Endothelial cell of umbilical vein (primary cell): ENCODE measurements at regions not wholly inside any gene's neighbourhood (a gene's known extent, or its start where the extent isn't known, plus 50 kb on each side); places are given as distances from the start of the nearest gene placed in this dataset.

ENCODE experiments used
- BruUV-seq: library from RNA; stranded (reverse); fragments of 400-500 nt; replicated peaks from 2 replicates; lab custom pipeline; 2021; lab: Mats Ljungman, UMichigan
- CTCF ChIA-PET: fragments of 300-600, 350-600 bp; sonication (Branson Sonifier 250); formaldehyde crosslinking; loops from one replicate; lab custom pipeline; 2021; ENCODE audit warnings: antibody characterized with exemption, inconsistent platforms; lab: Charles Lee
- POLR2A ChIA-PET: fragments of 300-600, 350-600 bp; sonication (Branson Sonifier 250); formaldehyde crosslinking; loops from one replicate; lab custom pipeline; 2021; ENCODE audit warnings: antibody characterized with exemption, inconsistent platforms; lab: Charles Lee
- DNase-seq: peaks from one replicate; pipeline ENCODE4 v3.0.0-alpha.2; 2011; ENCODE audit warnings: low read depth, low spot score
- FAIRE-seq: peaks from 2 replicates; lab custom pipeline; 2011; peaks lifted over from hg19 to GRCh38; lab: Jason Lieb, UNC
- H2AFZ ChIP-seq: 2 replicates; pipeline ENCODE4 v1.6.0; 2012; ENCODE audit warnings: low read depth, low read length, control low read depth, inconsistent platforms
- H3K27ac ChIP-seq: 2 replicates; pipeline ENCODE4 v1.5.1; 2011; ENCODE audit warnings: low read depth, mild to moderate bottlenecking, control low read depth, low read length, moderate library complexity; ENCODE audit not compliant: insufficient read depth
- H3K27me3 ChIP-seq, 2 experiments: 2 replicates each; pipeline versions ENCODE4 v1.6.0 to v1.6.1; 2011; ENCODE audit warnings: low read length in 2 of 2, mixed read lengths in 1 of 2; ENCODE audit not compliant: control insufficient read depth in 2 of 2, insufficient read depth in 2 of 2
- H3K36me3 ChIP-seq, 2 experiments: 2 replicates in 1 of 2; 3 replicates in 1 of 2; pipeline ENCODE4 v1.5.1; 2011; ENCODE audit warnings: low read length in 2 of 2, mild to moderate bottlenecking in 1 of 2, moderate library complexity in 1 of 2; ENCODE audit not compliant: control insufficient read depth in 2 of 2, insufficient read depth in 2 of 2; ENCODE audit errors: extremely low read depth in 1 of 2
- H3K4me1 ChIP-seq: 3 replicates; pipeline ENCODE4 v1.5.1; 2011; ENCODE audit warnings: mild to moderate bottlenecking, low read length; ENCODE audit not compliant: control insufficient read depth, insufficient read depth; ENCODE audit errors: extremely low read depth
- H3K4me2 ChIP-seq: 2 replicates; pipeline ENCODE4 v1.6.1; 2011; ENCODE audit warnings: low read length, control low read depth, mixed read lengths; ENCODE audit not compliant: insufficient read depth
- H3K4me3 ChIP-seq, 3 experiments: fragments of 200-600 bp in 1 of 3; sonication (generic), shearing (Covaris generic) in 1 of 3; replicated peaks in 1 of 3; 2 replicates each; pipeline ENCODE4 v1.5.1; 2011 to 2016; ENCODE audit warnings: control low read depth in 3 of 3, low read length in 3 of 3, mild to moderate bottlenecking in 2 of 3, inconsistent platforms in 1 of 3, low read depth in 1 of 3, moderate library complexity in 1 of 3; ENCODE audit not compliant: insufficient read depth in 1 of 3
- H3K79me2 ChIP-seq: 2 replicates; pipeline ENCODE4 v1.6.0; 2012; ENCODE audit warnings: low read length, inconsistent platforms; ENCODE audit not compliant: control insufficient read depth, insufficient read depth
- H3K9ac ChIP-seq: replicated peaks from 2 replicates; pipeline ENCODE3; 2011; ENCODE audit warnings: low read length, control low read depth; ENCODE audit not compliant: insufficient read depth; ENCODE audit errors: extremely low read depth
- H3K9me1 ChIP-seq: replicated peaks from 3 replicates; pipeline ENCODE4 v1.6.0; 2011; ENCODE audit warnings: mild to moderate bottlenecking, low read length; ENCODE audit not compliant: control insufficient read depth, insufficient read depth; ENCODE audit errors: extremely low read depth
- H3K9me3 ChIP-seq: replicated peaks from 2 replicates; pipeline ENCODE4 v1.5.1; 2012; ENCODE audit warnings: low read length, inconsistent platforms; ENCODE audit not compliant: control insufficient read depth, insufficient read depth
- H4K20me1 ChIP-seq: replicated peaks from 2 replicates; pipeline ENCODE3; 2011; ENCODE audit warnings: mild to moderate bottlenecking, low read length; ENCODE audit not compliant: control insufficient read depth, insufficient read depth; ENCODE audit errors: extremely low read depth
- EZH2 ChIP-seq: IDR thresholded peaks from 2 replicates; pipeline ENCODE4 v1.6.1; 2012; ENCODE audit warnings: borderline replicate concordance, low read depth, mild to moderate bottlenecking, moderate library complexity, low read length, inconsistent platforms; ENCODE audit not compliant: severe bottlenecking
- FOS ChIP-seq: IDR thresholded peaks from 2 replicates; pipeline ENCODE4 v1.6.1; 2011; ENCODE audit warnings: mild to moderate bottlenecking, low read length, moderate library complexity, borderline replicate concordance; ENCODE audit not compliant: insufficient read depth
- GATA2 ChIP-seq: IDR thresholded peaks from 2 replicates; pipeline ENCODE4 v1.7.0; 2011; ENCODE audit warnings: low read depth, mild to moderate bottlenecking, moderate library complexity, mixed read lengths, low read length; ENCODE audit not compliant: insufficient read length, insufficient read depth
- JUN ChIP-seq: IDR thresholded peaks from 2 replicates; pipeline ENCODE4 v1.6.1; 2011; ENCODE audit warnings: borderline replicate concordance, low read depth; ENCODE audit not compliant: insufficient read length, insufficient read depth
- MYC ChIP-seq: IDR thresholded peaks from one replicate; pipeline ENCODE4 v1.6.1; 2011; ENCODE audit warnings: mild to moderate bottlenecking, low read depth, low read length
- POLR2A ChIP-seq: IDR thresholded peaks from 2 replicates; pipeline ENCODE4 v1.6.1; 2012; ENCODE audit warnings: low read depth, mild to moderate bottlenecking, control low read depth, low read length
- POLR2AphosphoS5 ChIP-seq: IDR thresholded peaks from 2 replicates; pipeline ENCODE4 v1.6.1; 2012; ENCODE audit warnings: low read depth, mild to moderate bottlenecking, control low read depth, low read length, moderate library complexity; ENCODE audit not compliant: insufficient read depth
- dilution Hi-C: fragments of 300-500 bp; cut with MboI; formaldehyde crosslinking; loops from one replicate; pipeline ENCODE4 v1.15.0; 2019; ENCODE audit warnings: low sequenced_read_pairs; ENCODE audit not compliant: extremely low pct_ligation_motif_present
- intact Hi-C: fragments of 100-400 bp; cut with micrococcal nuclease; formaldehyde crosslinking; loops from one replicate; pipeline ENCODE4 v1.10.0; 2022
- TF ChIP-seq, protein P1 (sequence below), 2 donors: IDR thresholded peaks; 1 replicate in 1 of 2; 2 replicates in 1 of 2; pipeline ENCODE4 v1.5.1; 2011; ENCODE audit warnings: low read length in 2 of 2, mild to moderate bottlenecking in 2 of 2, moderate library complexity in 2 of 2, control low read depth in 1 of 2, inconsistent platforms in 1 of 2, low read depth in 1 of 2; ENCODE audit not compliant: insufficient read depth in 1 of 2; ENCODE audit errors: extremely low read depth in 1 of 2
- TF ChIP-seq, protein P2 (sequence below): IDR thresholded peaks from 2 replicates; pipeline ENCODE4 v1.6.1; 2011; ENCODE audit not compliant: insufficient read depth, insufficient read length

DNA sequence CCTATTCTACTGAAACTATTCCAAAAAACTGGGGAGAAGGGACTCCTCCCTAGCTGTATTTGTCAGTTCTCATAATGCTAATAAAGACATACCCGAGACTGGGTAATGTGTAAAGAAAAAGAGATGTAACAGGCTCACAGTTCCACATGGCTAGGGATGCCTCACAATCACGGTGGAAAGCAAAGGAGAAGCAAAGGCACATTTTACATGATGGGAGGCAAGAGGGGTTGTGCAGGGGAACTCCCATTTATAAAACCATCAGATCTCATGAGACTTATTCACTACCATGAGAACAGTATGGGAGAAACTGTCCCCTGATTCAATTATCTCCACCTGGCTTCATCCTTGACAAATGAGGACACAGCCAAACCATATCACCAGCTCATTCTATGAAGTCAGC, 111.2 kb upstream of the RIPOR2 start:
- H3K4me3 ChIP-seq: no peak overlapping the region
- CTCF ChIA-PET: interaction anchor here (1.5 kb wide), 1 partner anchor 39 kb away, joined by 3 read pairs; no protein-coding TSS in a partner anchor
- H3K79me2 ChIP-seq: no peaks in the 10 kb centered on the region
- no peak overlapping the region for H3K4me2 ChIP-seq
- H3K9me3 ChIP-seq: no peaks in the 10 kb centered on the region
- H3K9me1 ChIP-seq: no peaks in the 10 kb centered on the region
- no TSS peak for BruUV-seq
- POLR2A ChIA-PET: no interaction called here
- TF ChIP-seq FOS: no peak
- TF ChIP-seq, protein P1, sequence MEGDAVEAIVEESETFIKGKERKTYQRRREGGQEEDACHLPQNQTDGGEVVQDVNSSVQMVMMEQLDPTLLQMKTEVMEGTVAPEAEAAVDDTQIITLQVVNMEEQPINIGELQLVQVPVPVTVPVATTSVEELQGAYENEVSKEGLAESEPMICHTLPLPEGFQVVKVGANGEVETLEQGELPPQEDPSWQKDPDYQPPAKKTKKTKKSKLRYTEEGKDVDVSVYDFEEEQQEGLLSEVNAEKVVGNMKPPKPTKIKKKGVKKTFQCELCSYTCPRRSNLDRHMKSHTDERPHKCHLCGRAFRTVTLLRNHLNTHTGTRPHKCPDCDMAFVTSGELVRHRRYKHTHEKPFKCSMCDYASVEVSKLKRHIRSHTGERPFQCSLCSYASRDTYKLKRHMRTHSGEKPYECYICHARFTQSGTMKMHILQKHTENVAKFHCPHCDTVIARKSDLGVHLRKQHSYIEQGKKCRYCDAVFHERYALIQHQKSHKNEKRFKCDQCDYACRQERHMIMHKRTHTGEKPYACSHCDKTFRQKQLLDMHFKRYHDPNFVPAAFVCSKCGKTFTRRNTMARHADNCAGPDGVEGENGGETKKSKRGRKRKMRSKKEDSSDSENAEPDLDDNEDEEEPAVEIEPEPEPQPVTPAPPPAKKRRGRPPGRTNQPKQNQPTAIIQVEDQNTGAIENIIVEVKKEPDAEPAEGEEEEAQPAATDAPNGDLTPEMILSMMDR (IDR thresholded peaks at IDR 0.05; ENCODE audit: extremely low read depth in 1 of 2, insufficient read depth in 1 of 2, low read depth in 1 of 2, low read length in 2 of 2): no peak
- no peak for TF ChIP-seq GATA2
- no peak for TF ChIP-seq POLR2AphosphoS5
- TF ChIP-seq JUN: no peak
- TF ChIP-seq, protein P2, sequence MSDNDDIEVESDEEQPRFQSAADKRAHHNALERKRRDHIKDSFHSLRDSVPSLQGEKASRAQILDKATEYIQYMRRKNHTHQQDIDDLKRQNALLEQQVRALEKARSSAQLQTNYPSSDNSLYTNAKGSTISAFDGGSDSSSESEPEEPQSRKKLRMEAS: no peak
- no peak for TF ChIP-seq POLR2A
- TF ChIP-seq EZH2: no peak
- no peak for TF ChIP-seq MYC
- no peak overlapping the region for H2AFZ ChIP-seq
- no peaks in the 10 kb centered on the region for H4K20me1 ChIP-seq
- dilution Hi-C loops (no loop called here), intact Hi-C loops (no loop called here)
- H3K9ac ChIP-seq: no peak overlapping the region
- DNase-seq: no peak
- H3K27me3 ChIP-seq: no peaks in the 10 kb centered on the region
- H3K4me1 ChIP-seq: peaks cover 12% of the 10 kb centered on the region
- H3K27ac ChIP-seq: no peak overlapping the region
- FAIRE-seq: no peak
- H3K36me3 ChIP-seq: no peaks in the 10 kb centered on the region
